NCI-H524 (cell line): ENCODE measurements at regions not wholly inside any gene's neighbourhood (a gene's known extent, or its start where the extent isn't known, plus 50 kb on each side); places are given as distances from the start of the nearest gene placed in this dataset.
"Not testable (repeated sequence)": the region's sequence is repeated elsewhere in the genome, so short reads cannot be mapped to it uniquely, and the experiment has no call there.

Source experiments
- DNase-seq, 2 experiments: peaks; one replicate each; lab custom pipeline; 2025; lab: John Stamatoyannopoulos, UW

DNA sequence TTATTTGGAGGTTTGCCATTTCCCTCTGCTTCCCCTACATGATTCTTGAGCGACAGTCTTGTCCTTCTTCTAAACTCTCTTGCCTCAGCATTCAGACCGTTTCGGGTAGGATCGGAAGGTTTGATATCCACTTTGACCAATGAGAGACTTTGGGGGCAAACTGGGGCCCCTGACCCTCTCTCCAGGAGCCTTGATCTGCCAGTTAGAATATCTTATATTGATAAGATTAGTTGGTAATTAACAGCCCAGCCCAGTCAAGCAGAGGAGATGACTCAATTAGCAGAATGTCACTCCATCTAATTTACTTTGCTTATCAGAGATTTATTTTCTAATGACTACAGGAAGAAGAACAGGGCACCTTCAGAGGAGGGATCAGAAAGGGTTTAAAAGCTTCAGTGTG, 532.8 kb downstream of the XYLT1 start:
- DNase-seq = no peak

GRCh38 chr16:16938980-16939379, 531.8 kb downstream of the XYLT1 start:
- no peak for DNase-seq

GRCh38 chr16:16940351-16940750, 530.4 kb downstream of the XYLT1 start:
- no peak for DNase-seq

DNA sequence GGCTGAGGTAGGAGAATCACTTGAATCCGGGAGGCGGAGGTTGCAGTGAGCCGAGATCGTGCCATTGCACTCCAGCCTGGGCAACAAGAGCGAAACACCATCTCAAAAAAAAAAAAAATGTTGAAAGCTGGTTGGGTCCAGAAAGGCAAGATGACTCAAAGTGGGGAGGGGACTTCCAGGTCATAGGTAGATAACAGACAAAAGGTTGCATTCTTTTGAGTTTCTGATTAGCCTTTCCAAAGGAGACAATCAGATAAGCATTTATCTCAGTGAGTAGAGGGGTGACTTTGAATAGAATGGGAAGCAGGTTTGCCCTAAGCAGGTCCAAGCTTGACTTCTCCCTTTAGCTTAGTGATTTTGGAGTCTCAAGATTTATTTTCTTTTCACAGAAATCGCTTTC, 527.9 kb downstream of the XYLT1 start:
- DNase-seq = not testable (repeated sequence)

DNA sequence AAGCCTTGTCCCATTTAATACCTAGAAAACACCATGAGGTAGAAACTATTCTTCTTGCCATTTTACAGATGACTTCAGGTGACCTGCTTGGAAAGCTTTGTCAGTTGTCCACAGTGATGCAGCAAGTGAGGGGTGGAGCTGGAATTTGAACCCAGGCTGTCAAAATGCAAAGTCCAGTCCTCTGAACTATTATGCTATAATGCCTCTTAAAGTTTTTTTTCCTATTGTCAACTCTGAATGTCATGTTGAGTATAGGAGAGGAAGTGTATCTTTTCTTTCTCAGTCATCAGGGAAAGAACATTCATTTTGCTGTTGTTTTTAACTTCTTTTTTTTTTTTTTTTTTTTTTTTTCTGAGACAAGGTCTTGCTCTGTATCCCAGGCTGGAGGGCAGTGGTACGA, 525.6 kb downstream of the XYLT1 start:
- no peak for DNase-seq

GRCh38 chr16:16956376-16956775, 514.4 kb downstream of the XYLT1 start:
- no peak for DNase-seq

DNA sequence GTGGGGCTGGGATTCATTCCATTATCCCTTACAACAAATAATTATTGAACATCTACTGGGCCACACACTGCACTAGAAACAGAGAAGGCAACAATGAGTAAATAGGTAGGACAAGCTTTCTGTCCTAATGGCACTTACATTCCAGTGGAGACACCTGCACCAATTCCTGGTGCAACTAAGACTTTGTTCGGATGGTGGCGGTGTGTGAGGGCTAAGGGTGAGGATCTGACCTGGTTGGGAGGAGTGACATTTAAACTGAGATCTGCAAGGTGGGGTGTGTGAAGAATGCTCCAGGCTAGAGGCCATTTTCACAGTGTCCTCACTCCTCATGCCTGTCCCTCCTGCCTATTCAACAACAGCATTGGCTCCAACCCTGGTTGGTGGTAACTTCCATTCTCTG, 510.0 kb downstream of the XYLT1 start:
- DNase-seq = no peak

DNA sequence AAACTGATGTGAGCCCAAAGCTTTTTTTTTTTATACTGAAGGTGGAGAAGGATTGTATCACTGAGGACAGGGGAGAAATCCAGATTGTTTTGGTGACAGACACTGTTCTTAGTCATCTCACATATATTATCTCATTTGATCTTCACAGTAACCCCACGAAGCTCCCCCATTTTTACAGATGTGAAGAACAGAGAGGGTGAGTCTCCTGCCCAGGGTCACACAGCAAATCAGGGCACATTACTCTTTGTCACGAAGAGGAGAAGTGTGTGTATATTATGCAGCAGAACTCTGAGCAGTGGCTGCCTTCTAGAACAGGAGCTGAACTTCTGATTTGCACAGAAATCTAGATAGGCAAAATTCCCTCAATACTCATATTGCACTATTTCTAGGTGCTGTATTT, 504.3 kb downstream of the XYLT1 start:
- DNase-seq = no peak

GRCh38 chr16:16971042-16971441, 499.7 kb downstream of the XYLT1 start:
- DNase-seq = no peak

GRCh38 chr16:16972831-16973230, 497.9 kb downstream of the XYLT1 start:
- no peak for DNase-seq

- DNase-seq = no peak
Measured at GRCh38 chr16:16973707-16974591, 496.8 kb downstream of the XYLT1 start.

DNA sequence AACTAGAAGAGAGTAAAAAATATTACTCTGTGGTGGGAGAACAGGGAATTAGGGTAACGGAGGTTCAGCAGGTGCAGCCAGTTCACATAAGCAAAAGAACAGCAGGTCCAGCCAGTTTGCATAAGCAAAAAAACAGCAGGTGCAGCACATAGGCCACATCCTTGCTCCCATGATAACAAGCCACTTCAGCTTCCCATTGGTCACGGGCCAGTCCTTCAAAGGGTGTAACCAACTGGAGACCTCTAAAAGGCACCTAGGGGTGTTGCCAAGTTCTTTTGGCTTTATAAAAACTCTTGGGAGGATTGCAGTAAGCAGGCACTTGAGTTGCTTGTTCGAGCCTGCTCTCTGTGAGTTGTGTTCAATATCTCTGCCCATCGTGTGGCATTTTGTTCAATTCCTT, 488.1 kb downstream of the XYLT1 start:
- peak in 1 of 2 experiments; percentile 40 for DNase-seq

- DNase-seq = no peak
Measured at GRCh38 chr16:16983582-16983981, 487.2 kb downstream of the XYLT1 start.

DNA sequence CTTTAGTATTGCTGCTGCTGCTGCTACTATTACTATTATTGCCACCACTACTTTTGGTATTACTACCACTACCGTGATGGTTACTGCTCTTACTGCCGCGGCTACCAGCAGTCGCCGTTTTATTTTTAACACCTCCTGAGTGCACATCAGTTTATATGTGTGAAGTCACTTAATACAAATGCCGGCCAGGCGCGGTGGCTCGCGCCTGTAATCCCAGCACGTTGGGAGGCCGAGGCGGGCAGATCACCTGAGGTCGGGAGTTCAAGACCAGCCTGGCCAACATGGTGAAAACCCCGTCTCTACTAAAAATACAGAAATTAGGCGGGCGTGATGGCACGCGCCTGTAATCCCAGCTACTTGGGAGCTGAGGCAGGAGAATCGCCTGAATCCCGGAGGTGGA, 486.7 kb downstream of the XYLT1 start:
- not testable (repeated sequence) for DNase-seq

GRCh38 chr16:16985707-16986106, 485.1 kb downstream of the XYLT1 start:
- no peak for DNase-seq

GRCh38 chr16:16988963-16989362, 481.8 kb downstream of the XYLT1 start:
- no peak for DNase-seq

DNA sequence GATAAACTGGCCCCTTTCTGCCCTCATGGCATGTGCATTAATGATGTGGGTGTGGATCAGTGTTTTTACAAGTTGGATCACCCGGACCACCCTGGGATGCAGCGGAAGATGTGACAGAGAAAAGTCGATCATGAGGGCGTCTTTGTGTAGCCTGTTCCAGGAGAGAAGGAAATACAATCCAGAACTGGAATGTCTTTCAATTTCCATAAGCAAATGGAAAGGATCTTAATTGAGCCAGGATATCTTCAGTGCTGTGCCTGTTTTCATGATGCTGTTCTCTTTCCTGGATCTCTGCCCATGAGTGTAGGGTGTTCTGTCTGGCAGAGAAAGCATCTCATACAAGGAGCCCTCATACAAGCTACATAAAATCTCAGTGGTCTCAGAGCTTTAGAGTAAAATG, 481.4 kb downstream of the XYLT1 start:
- no peak for DNase-seq

GRCh38 chr16:16991711-16992110, 479.0 kb downstream of the XYLT1 start:
- no peak for DNase-seq

GRCh38 chr16:16992975-16993765, 477.6 kb downstream of the XYLT1 start:
- no peak for DNase-seq

DNA sequence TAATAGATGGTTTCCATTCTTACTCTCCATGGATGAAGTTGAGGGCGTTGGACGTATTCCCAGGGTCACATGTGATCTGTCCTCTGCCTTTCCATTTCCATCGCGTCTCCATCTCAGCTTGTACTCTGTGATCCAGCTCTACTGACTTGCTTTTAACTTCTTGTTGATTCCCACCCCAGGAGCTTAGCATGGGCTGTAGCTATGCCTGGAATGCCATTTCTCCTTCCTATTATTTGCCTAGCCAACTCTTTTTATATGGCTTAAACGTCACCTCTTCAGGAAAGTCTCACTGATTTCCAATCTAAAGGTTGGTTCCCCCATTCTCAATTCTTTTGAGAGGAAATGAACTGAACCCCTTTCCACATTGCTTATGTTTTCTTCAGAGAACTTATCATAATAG, 475.9 kb downstream of the XYLT1 start:
- DNase-seq = no peak

GRCh38 chr16:16996827-16997226, 473.9 kb downstream of the XYLT1 start:
- DNase-seq = peak in 1 of 2 experiments; percentile 20

DNA sequence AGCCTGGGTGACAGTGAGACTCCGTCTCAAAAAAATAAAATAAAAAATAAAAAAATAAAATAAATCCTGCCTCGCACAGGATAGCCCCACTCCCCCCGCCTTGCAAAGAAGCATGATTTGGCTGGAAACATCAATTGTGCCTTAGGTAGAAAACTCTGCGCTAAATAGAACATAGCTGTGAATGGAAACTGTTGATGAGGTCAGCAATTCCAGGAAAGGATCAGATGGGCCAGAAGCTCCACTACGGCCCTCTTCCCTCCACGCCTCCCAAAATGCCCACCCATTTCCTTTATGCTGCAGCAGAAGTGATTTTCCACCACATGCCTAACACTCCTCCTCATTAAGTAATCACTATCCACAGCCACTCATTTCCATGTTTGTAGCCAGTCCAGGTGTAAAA, 473.4 kb downstream of the XYLT1 start:
- no peak for DNase-seq

- no peak for DNase-seq
Measured at GRCh38 chr16:17001471-17001870, 469.3 kb downstream of the XYLT1 start.
